Naive thymus-derived CD4-positive, alpha-beta T cell (primary cell): ENCODE measurements at regions not wholly inside any gene's neighbourhood (a gene's known extent, or its start where the extent isn't known, plus 50 kb on each side); places are given as distances from the start of the nearest gene placed in this dataset.
A peak's percentile ranks its signal among the peaks of the same experiment; 100 is the strongest.

Experiments
- ATAC-seq: fragments of 150-1000 bp; cut with Tn5 transposase; 2 replicates; pipeline ENCODE4 v1.10.0; 2021; ENCODE audit warnings: mild to moderate bottlenecking, moderate library complexity
- CTCF ChIA-PET: fragments of 350-600 bp; sonication (Branson Sonifier 250); formaldehyde crosslinking; loops from one replicate; lab custom pipeline; 2021; ENCODE audit warnings: antibody characterized with exemption; lab: Charles Lee
- POLR2A ChIA-PET: fragments of 350-600 bp; sonication (Branson Sonifier 250); formaldehyde crosslinking; loops from one replicate; lab custom pipeline; 2021; ENCODE audit warnings: antibody characterized with exemption, inconsistent platforms; lab: Charles Lee
- DNase-seq, 9 donors: peaks; one replicate each; pipeline versions ENCODE4 v3.0.0 to v3.0.0-alpha.2; 2020 to 2022; ENCODE audit warnings: mixed read lengths in 1 of 9
- H3K27ac ChIP-seq: one replicate; pipeline ENCODE4 v1.7.0; 2013; ENCODE audit warnings: mild to moderate bottlenecking, low read depth, low read length, moderate library complexity
- H3K27me3 ChIP-seq, 2 donors: one replicate each; pipeline ENCODE4 v1.7.0; 2013; ENCODE audit warnings: low read length in 2 of 2, mild to moderate bottlenecking in 2 of 2, moderate library complexity in 2 of 2; ENCODE audit not compliant: control insufficient read depth in 2 of 2, insufficient read depth in 2 of 2
- H3K36me3 ChIP-seq, 3 experiments: 1 replicate in 2 of 3; 2 replicates in 1 of 3; pipeline ENCODE4 v1.7.0; 2013; ENCODE audit warnings: low read length in 3 of 3, mild to moderate bottlenecking in 3 of 3, moderate library complexity in 1 of 3; ENCODE audit not compliant: insufficient read depth in 3 of 3, control insufficient read depth in 2 of 3
- H3K4me1 ChIP-seq, 2 donors: one replicate each; pipeline ENCODE4 v1.7.0; 2013; ENCODE audit warnings: low read length in 2 of 2, mild to moderate bottlenecking in 2 of 2, moderate library complexity in 1 of 2; ENCODE audit not compliant: control insufficient read depth in 2 of 2, insufficient read depth in 2 of 2
- H3K4me3 ChIP-seq: 2 replicates; pipeline ENCODE4 v1.7.0; 2013; ENCODE audit warnings: mild to moderate bottlenecking, low read length
- H3K9me3 ChIP-seq, 3 experiments: 1 replicate in 2 of 3; 2 replicates in 1 of 3; pipeline ENCODE4 v1.7.0; 2013; ENCODE audit warnings: low read length in 3 of 3; ENCODE audit not compliant: control insufficient read depth in 2 of 3
- H3K27ac Mint-ChIP-seq, 9 donors: one replicate each; pipeline ENCODE4 v1.8.0; 2020 to 2022; ENCODE audit warnings: mixed read lengths in 9 of 9, mild to moderate bottlenecking in 8 of 9, moderate library complexity in 5 of 9, inconsistent platforms in 2 of 9
- H3K27me3 Mint-ChIP-seq, 5 donors: one replicate each; pipeline ENCODE4 v1.8.0; 2021 to 2022; ENCODE audit warnings: mixed read lengths in 5 of 5, mild to moderate bottlenecking in 1 of 5
- H3K36me3 Mint-ChIP-seq, 5 donors: one replicate each; pipeline ENCODE4 v1.8.0; 2020 to 2022; ENCODE audit warnings: mixed read lengths in 5 of 5, mild to moderate bottlenecking in 3 of 5, inconsistent platforms in 1 of 5
- H3K4me1 Mint-ChIP-seq, 7 donors: one replicate each; pipeline ENCODE4 v1.8.0; 2020 to 2022; ENCODE audit warnings: mixed read lengths in 7 of 7, mild to moderate bottlenecking in 3 of 7, inconsistent platforms in 1 of 7
- H3K4me3 Mint-ChIP-seq, 10 donors: one replicate each; pipeline ENCODE4 v1.8.0; 2020 to 2022; ENCODE audit warnings: mild to moderate bottlenecking in 10 of 10, mixed read lengths in 10 of 10, moderate library complexity in 6 of 10, inconsistent platforms in 2 of 10
- H3K9me3 Mint-ChIP-seq, 11 donors: one replicate each; pipeline ENCODE4 v1.8.0; 2020 to 2022; ENCODE audit warnings: mixed read lengths in 11 of 11, mild to moderate bottlenecking in 4 of 11, inconsistent platforms in 1 of 11, moderate library complexity in 1 of 11
- intact Hi-C, 2 donors: fragments of 100-400 bp; cut with micrococcal nuclease; formaldehyde crosslinking; loops; one replicate each; pipeline ENCODE4 v1.15.1; 2023

- H3K9me3 Mint-ChIP-seq, result peaks cover 0 to 20% (median 2%) of the 10 kb centered on the region in 11 donors
- no peaks in the 10 kb centered on the region for H3K27me3 Mint-ChIP-seq
- DNase-seq (no peak), ATAC-seq (no peak)
- no peak overlapping the region for H3K27ac Mint-ChIP-seq
- intact Hi-C loops, result no loop called here
- no peak overlapping the region for H3K4me3 Mint-ChIP-seq
- Histone ChIP-seq H3K4me1 (no peaks in the 10 kb centered on the region), H3K9me3 (no peaks in the 10 kb centered on the region), H3K27me3 (no peaks in the 10 kb centered on the region), H3K4me3 (no peak overlapping the region), H3K36me3 (no peaks in the 10 kb centered on the region), H3K27ac (no peak overlapping the region)
- POLR2A ChIA-PET, result no interaction called here
- CTCF ChIA-PET, result interaction anchor here (0.5 kb wide), 1 partner anchor 599 kb away, joined by 3 read pairs; no protein-coding TSS in a partner anchor
- no peaks in the 10 kb centered on the region for H3K4me1 Mint-ChIP-seq
- H3K36me3 Mint-ChIP-seq, result no peaks in the 10 kb centered on the region
Observed at GRCh38 chr11:98069861-98070260, 950.9 kb upstream of the CNTN5 start.

GRCh38 chr11:98090861-98091505 is 929.8 kb upstream of the CNTN5 start:
- no peaks in the 10 kb centered on the region for H3K4me1 Mint-ChIP-seq

GRCh38 chr11:98099371-98099770 is 921.4 kb upstream of the CNTN5 start:
- intact Hi-C loops, result no loop called here
- H3K9me3 ChIP-seq, result no peaks in the 10 kb centered on the region
- no peaks in the 10 kb centered on the region for H3K27me3 ChIP-seq
- ATAC-seq (no peak), DNase-seq (no peak)
- no peak overlapping the region for H3K4me3 Mint-ChIP-seq
- H3K9me3 Mint-ChIP-seq, result peaks cover 0 to 10% (median 5%) of the 10 kb centered on the region in 11 donors
- no peaks in the 10 kb centered on the region for H3K36me3 ChIP-seq
- no peaks in the 10 kb centered on the region for H3K4me1 Mint-ChIP-seq
- H3K27me3 Mint-ChIP-seq, result no peaks in the 10 kb centered on the region
- no peak overlapping the region for H3K27ac ChIP-seq
- no peak overlapping the region for H3K4me3 ChIP-seq
- H3K36me3 Mint-ChIP-seq, result no peaks in the 10 kb centered on the region
- ChIA-PET POLR2A (no interaction called here), CTCF (no interaction called here)
- no peaks in the 10 kb centered on the region for H3K4me1 ChIP-seq
- no peak overlapping the region for H3K27ac Mint-ChIP-seq

More at GRCh38 chr11:98090861-98091505, 929.8 kb upstream of the CNTN5 start:
- H3K27me3 Mint-ChIP-seq, result no peaks in the 10 kb centered on the region
- Histone ChIP-seq H3K36me3 (no peaks in the 10 kb centered on the region), H3K4me1 (no peaks in the 10 kb centered on the region), H3K9me3 (no peaks in the 10 kb centered on the region), H3K4me3 (no peak overlapping the region), H3K27ac (no peak overlapping the region), H3K27me3 (no peaks in the 10 kb centered on the region)
- no peaks in the 10 kb centered on the region for H3K36me3 Mint-ChIP-seq
- ATAC-seq (no peak), DNase-seq (no peak)
- CTCF ChIA-PET, result no interaction called here
- no peak overlapping the region for H3K4me3 Mint-ChIP-seq
- peak overlapping the region in 1 of 9 donors; percentile 11 for H3K27ac Mint-ChIP-seq
- peaks cover 1 to 20% (median 6%) of the 10 kb centered on the region in 11 donors for H3K9me3 Mint-ChIP-seq
- intact Hi-C loops, result no loop called here
- POLR2A ChIA-PET, result no interaction called here

- intact Hi-C loops, result no loop called here
- ChIA-PET CTCF (no interaction called here), POLR2A (no interaction called here)
- Mint-ChIP-seq H3K4me1 (no peaks in the 10 kb centered on the region), H3K27ac (no peak overlapping the region), H3K4me3 (no peak overlapping the region), H3K36me3 (no peaks in the 10 kb centered on the region), H3K27me3 (no peaks in the 10 kb centered on the region), H3K9me3 (peaks cover 0 to 10% (median 4%) of the 10 kb centered on the region in 11 donors)
- no peaks in the 10 kb centered on the region for H3K9me3 ChIP-seq
- H3K4me1 ChIP-seq, result no peaks in the 10 kb centered on the region
- H3K4me3 ChIP-seq, result no peak overlapping the region
- no peak for ATAC-seq
- no peak for DNase-seq
- no peaks in the 10 kb centered on the region for H3K36me3 ChIP-seq
- H3K27ac ChIP-seq, result no peak overlapping the region
- H3K27me3 ChIP-seq, result no peaks in the 10 kb centered on the region
Observed at GRCh38 chr11:98100689-98101088, 920.1 kb upstream of the CNTN5 start.

- no peaks in the 10 kb centered on the region for H3K9me3 ChIP-seq
- H3K36me3 Mint-ChIP-seq, result no peaks in the 10 kb centered on the region
- H3K27ac Mint-ChIP-seq, result no peak overlapping the region
- no peak overlapping the region for H3K27ac ChIP-seq
- H3K4me1 ChIP-seq, result no peaks in the 10 kb centered on the region
- H3K4me3 ChIP-seq, result no peak overlapping the region
- intact Hi-C loops, result no loop called here
- ChIA-PET CTCF (no interaction called here), POLR2A (no interaction called here)
- no peak for ATAC-seq
- no peak for DNase-seq
- H3K27me3 ChIP-seq, result no peaks in the 10 kb centered on the region
- H3K4me3 Mint-ChIP-seq, result no peak overlapping the region
- H3K9me3 Mint-ChIP-seq, result peaks cover 0 to 10% (median 4%) of the 10 kb centered on the region in 11 donors
- no peaks in the 10 kb centered on the region for H3K27me3 Mint-ChIP-seq
- no peaks in the 10 kb centered on the region for H3K36me3 ChIP-seq
- no peaks in the 10 kb centered on the region for H3K4me1 Mint-ChIP-seq
Observed at GRCh38 chr11:98101329-98101728, 919.4 kb upstream of the CNTN5 start.

- no peak overlapping the region for H3K27ac Mint-ChIP-seq
- CTCF ChIA-PET, result no interaction called here
- no peak for DNase-seq
- H3K36me3 Mint-ChIP-seq, result no peaks in the 10 kb centered on the region
- Histone ChIP-seq H3K4me3 (no peak overlapping the region), H3K4me1 (no peaks in the 10 kb centered on the region), H3K36me3 (no peaks in the 10 kb centered on the region), H3K9me3 (no peaks in the 10 kb centered on the region), H3K27ac (no peak overlapping the region), H3K27me3 (no peaks in the 10 kb centered on the region)
- no peak for ATAC-seq
- intact Hi-C loops, result no loop called here
- peaks cover 0 to 6% (median 2%) of the 10 kb centered on the region in 11 donors for H3K9me3 Mint-ChIP-seq
- H3K27me3 Mint-ChIP-seq, result no peaks in the 10 kb centered on the region
- POLR2A ChIA-PET, result no interaction called here
- H3K4me3 Mint-ChIP-seq, result no peak overlapping the region
- no peaks in the 10 kb centered on the region for H3K4me1 Mint-ChIP-seq
Observed at GRCh38 chr11:98104249-98104648, 916.5 kb upstream of the CNTN5 start.

GRCh38 chr11:98107736-98108135 is 913.0 kb upstream of the CNTN5 start:
- Histone ChIP-seq H3K27ac (no peak overlapping the region), H3K36me3 (no peaks in the 10 kb centered on the region), H3K9me3 (no peaks in the 10 kb centered on the region), H3K4me1 (no peaks in the 10 kb centered on the region), H3K4me3 (no peak overlapping the region), H3K27me3 (no peaks in the 10 kb centered on the region)
- intact Hi-C loops, result no loop called here
- H3K27ac Mint-ChIP-seq, result no peak overlapping the region
- H3K9me3 Mint-ChIP-seq, result peaks cover 0 to 12% (median 3%) of the 10 kb centered on the region in 11 donors
- no peak overlapping the region for H3K4me3 Mint-ChIP-seq
- POLR2A ChIA-PET, result no interaction called here
- DNase-seq, result no peak
- H3K4me1 Mint-ChIP-seq, result no peaks in the 10 kb centered on the region
- no peaks in the 10 kb centered on the region for H3K27me3 Mint-ChIP-seq
- no peaks in the 10 kb centered on the region for H3K36me3 Mint-ChIP-seq
- no peak for ATAC-seq
- CTCF ChIA-PET, result no interaction called here
